Posterior vena cava (tissue), 2 donors: ENCODE measurements at regions not wholly inside any gene's neighbourhood (a gene's known extent, or its start where the extent isn't known, plus 50 kb on each side); places are given as distances from the start of the nearest gene placed in this dataset.
"Not testable (repeated sequence)": the region's sequence is repeated elsewhere in the genome, so short reads cannot be mapped to it uniquely, and the experiment has no call there.

Source experiments
- DNase-seq: peaks from one replicate; pipeline ENCODE4 v3.0.0-alpha.2; 2020; ENCODE audit warnings: low spot score
- intact Hi-C, 2 donors: fragments of 100-400 bp; cut with DNase I; formaldehyde crosslinking; loops; one replicate each; pipeline versions ENCODE4 v1.14.1 to v1.14.2; 2022 to 2023
- donor health status: DM: yes; HTN: yes; CAD: no.
- donor health status: DM: yes; HTN: yes; CAD: no.

DNA sequence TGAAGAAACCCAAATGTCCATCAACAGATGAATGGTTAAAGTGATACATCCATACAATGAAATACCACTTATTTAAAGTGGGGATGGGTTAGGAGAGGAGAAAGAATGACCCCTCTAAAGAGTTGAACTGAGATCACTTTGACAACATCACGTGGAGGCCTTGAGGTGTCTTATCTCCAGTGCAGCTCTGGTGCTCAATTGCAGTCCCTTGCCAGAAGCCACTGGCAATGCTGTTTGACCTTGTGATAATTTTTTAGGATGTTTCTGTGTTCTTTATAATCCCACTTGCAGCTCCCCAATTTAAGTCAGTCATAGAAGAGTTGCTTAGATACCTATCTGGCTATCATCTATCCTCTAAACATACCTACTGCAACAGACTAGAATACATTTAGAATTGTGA is 167.6 kb downstream of the ZNF648 start:
- intact Hi-C loops = no loop called here
- no peak for DNase-seq

DNA sequence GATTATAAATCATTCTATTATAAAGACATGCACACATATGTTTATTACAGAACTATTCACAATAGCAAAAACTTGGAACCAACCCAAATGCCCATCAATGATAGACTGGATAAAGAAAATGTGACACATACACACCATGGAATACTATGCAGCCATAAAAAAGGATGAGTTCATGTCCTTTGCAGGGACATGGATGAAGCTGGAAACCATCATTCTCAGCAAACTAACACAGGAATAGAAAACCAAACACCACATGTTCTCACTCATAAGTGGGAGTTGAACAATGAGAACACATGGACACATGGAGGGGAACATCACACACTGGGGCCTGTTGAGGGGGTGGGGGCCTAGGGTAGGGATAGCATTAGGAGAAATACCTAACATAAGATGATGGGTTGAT is 168.4 kb downstream of the ZNF648 start:
- intact Hi-C loops, DNase-seq: not testable (repeated sequence)

DNA sequence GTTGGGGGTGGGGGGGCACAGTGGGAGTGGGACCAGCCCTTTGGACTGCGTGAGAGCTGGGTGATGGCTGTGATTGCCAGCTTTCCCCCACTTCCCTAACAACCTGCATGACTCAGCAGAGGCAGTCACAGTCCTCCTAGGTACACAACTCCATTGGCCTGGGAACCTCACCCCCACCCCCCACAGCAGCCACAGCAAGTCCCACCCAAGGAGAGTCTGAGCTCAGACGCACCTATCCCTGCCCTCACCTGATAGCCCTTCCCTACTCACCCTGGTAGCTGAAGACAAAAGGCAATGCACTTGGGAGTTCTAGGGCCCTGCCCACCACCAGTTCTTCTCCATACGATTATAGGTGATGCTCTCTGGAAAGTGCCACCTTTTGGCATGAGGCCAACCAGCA is 188.9 kb downstream of the ZNF648 start:
- DNase-seq = peak; percentile 57
- intact Hi-C loops = no loop called here

DNA sequence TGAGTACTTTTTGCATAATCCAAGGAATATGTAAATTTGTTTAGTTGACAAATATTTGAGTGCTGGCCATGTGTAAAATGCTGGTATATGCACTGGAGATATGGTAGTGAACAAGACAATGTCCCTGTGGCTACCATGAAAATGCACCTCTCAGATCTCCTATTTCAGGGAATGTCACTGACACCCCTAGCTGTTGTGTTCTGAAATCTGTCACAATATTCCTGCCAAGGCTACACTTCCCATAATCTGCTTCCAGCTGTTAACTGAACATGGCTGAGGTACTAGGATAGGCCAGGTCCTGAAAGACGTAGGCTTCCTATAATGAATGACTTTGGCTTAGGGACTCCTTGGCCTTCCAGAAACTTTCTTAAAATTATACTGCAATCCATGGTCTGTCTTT is 197.8 kb downstream of the ZNF648 start:
- DNase-seq = no peak
- intact Hi-C loops = no loop called here

DNA sequence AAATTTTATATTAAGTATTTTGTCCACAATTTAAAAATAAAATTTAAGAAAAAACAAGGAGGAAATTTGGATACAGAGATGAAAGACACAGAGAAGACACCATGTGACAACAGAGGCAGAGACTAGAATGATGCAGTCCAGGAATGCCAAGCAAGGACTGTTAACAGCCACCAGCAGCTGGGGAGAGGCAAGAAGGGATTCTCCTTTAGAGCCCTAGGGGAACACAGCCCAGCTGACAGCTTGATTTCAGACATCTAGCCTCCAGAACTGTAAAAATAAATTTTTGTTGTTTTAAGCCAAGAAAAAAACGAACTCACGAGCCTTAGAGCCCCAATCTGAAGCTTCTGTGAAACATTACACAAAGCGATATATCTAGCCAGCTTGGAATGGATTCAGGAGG is 198.5 kb downstream of the ZNF648 start:
- DNase-seq = no peak
- intact Hi-C loops = no loop called here

DNA sequence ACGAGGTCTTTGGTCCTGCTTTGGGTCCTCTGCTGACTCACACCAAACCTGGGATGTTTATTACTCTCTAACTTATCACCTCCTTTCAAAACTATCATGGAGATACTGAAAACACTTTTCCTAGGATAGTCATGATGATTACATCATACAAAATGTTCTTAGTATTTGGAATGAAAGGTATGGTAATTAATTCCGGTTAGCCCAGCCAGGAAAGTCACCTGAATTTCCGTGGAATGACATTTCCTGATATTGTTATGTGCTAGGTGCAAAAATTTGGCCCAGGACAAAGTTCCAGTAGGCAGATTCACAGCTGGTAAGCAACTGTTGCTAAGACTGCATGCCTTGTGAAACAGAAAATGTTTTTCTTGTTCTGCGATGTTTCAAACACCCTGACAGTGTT is 203.4 kb downstream of the ZNF648 start:
- intact Hi-C loops = no loop called here
- no peak for DNase-seq
